Anterior cingulate cortex (tissue), 58 donors: ENCODE measurements at regions not wholly inside any gene's neighbourhood (a gene's known extent, or its start where the extent isn't known, plus 50 kb on each side); places are given as distances from the start of the nearest gene placed in this dataset.

Source experiments
- DNase-seq, 58 donors: peaks; one replicate each; lab custom pipeline; 2025; lab: John Stamatoyannopoulos, UW

- no peak for DNase-seq
Measured at GRCh38 chr7:81533931-81534330, 235.9 kb downstream of the HGF start.

GRCh38 chr7:81533426-81533825 lies 236.4 kb downstream of the HGF start:
- no peak for DNase-seq

GRCh38 chr7:81529785-81530184 lies 240.1 kb downstream of the HGF start:
- no peak for DNase-seq

GRCh38 chr7:81527651-81528050 lies 242.2 kb downstream of the HGF start:
- DNase-seq, result no peak

- no peak for DNase-seq
Measured at GRCh38 chr7:81526971-81527370, 242.9 kb downstream of the HGF start.

GRCh38 chr7:81525841-81526240 lies 244.0 kb downstream of the HGF start:
- no peak for DNase-seq

- DNase-seq, result no peak
Measured at GRCh38 chr7:81519886-81520285, 250.0 kb downstream of the HGF start.

GRCh38 chr7:81516898-81517297 lies 252.9 kb downstream of the HGF start:
- no peak for DNase-seq

- DNase-seq, result no peak
Measured at GRCh38 chr7:81515009-81515408, 254.8 kb downstream of the HGF start.

- DNase-seq, result no peak
Measured at GRCh38 chr7:81514546-81514945, 255.3 kb downstream of the HGF start.

GRCh38 chr7:81510122-81510521 lies 259.7 kb downstream of the HGF start:
- no peak for DNase-seq

GRCh38 chr7:81507221-81507620 lies 262.6 kb downstream of the HGF start:
- no peak for DNase-seq

- DNase-seq, result no peak
Measured at GRCh38 chr7:81506609-81507008, 263.2 kb downstream of the HGF start.

GRCh38 chr7:81503771-81504170 lies 266.1 kb downstream of the HGF start:
- no peak for DNase-seq

GRCh38 chr7:81503336-81503735 lies 266.5 kb downstream of the HGF start:
- no peak for DNase-seq

GRCh38 chr7:81501220-81501619 lies 268.6 kb downstream of the HGF start:
- DNase-seq, result no peak

- DNase-seq, result no peak
Measured at GRCh38 chr7:81500631-81501030, 269.2 kb downstream of the HGF start.

- DNase-seq, result peak in 6 of 58 donors; percentile 1 to 60 (median 6)
Measured at GRCh38 chr7:81499262-81500116, 270.4 kb downstream of the HGF start.

GRCh38 chr7:81498176-81498575 lies 271.7 kb downstream of the HGF start:
- no peak for DNase-seq

- DNase-seq, result no peak
Measured at GRCh38 chr7:81492910-81493309, 276.9 kb downstream of the HGF start.

- DNase-seq, result no peak
Measured at GRCh38 chr7:81492240-81492639, 277.6 kb downstream of the HGF start.

GRCh38 chr7:81491573-81491972 lies 278.3 kb downstream of the HGF start:
- no peak for DNase-seq

- DNase-seq, result no peak
Measured at GRCh38 chr7:81488210-81488609, 281.6 kb downstream of the HGF start.
